GM19328 (cell line): ENCODE measurements at regions not wholly inside any gene's neighbourhood (a gene's known extent, or its start where the extent isn't known, plus 50 kb on each side); places are given as distances from the start of the nearest gene placed in this dataset.

ENCODE experiments used
- ATAC-seq: cut with Tn5 transposase; IDR thresholded peaks from one replicate; pipeline ENCODE4 v1.9.1; 2021; ENCODE audit warnings: mild to moderate bottlenecking, moderate library complexity; ENCODE audit not compliant: unreplicated experiment

DNA sequence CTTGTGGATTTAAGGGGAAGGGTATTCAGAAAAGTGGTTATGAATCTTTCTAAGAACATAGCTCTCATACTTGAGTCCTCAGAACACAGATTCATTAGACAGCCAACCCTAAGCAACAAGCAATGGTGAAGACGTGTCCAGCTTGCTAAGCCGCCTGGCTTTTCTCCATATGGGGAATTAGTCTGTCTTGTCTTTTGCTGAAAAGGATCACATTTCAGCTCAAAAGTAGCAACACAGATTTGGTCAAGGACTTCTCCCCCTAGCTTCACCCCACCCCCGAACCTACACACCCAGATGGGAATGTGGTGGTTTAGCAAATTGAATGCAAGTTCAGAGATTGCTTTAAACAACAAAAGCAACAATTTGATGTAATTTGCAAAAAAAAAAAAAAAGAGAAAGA is 103.3 kb upstream of the RASGEF1B start:
- ATAC-seq = no peak

DNA sequence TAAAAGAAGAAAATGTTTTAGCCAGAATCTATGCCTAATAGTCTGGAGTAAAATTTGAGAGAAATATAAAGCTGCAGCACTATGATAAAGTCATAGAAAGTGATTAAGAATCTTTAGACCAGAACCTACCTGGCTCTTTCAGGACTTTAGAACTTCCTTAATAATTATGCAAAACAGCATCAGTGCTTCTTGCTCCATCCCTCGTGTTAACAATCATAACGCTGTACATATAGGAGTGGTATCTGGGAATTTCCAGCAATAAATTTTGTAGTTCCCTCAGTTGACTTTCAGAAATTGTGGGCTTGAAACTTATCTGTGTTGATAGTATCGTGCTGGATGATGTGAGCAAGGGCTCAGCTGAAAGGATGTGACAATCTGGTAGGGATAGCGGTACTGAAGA is 102.1 kb upstream of the RASGEF1B start:
- no peak for ATAC-seq

DNA sequence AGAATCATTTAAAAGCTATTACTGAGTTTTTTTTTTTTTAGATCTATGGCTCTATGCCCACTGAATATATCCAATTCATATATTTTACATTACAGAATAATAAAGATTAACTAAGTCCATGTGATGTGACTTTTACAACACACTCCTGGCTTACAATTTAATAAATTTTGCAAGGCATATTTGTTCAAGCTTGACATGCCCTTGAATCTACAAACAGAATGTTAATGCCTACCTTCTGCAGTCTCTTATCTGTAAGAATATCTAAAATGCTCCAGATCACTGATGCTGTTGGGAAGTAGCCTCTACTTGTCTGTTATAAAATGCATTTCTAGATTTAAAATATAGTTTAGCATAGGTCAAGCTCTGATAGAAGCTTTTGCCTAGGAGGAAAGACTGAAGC is 100.7 kb upstream of the RASGEF1B start:
- ATAC-seq = no peak

DNA sequence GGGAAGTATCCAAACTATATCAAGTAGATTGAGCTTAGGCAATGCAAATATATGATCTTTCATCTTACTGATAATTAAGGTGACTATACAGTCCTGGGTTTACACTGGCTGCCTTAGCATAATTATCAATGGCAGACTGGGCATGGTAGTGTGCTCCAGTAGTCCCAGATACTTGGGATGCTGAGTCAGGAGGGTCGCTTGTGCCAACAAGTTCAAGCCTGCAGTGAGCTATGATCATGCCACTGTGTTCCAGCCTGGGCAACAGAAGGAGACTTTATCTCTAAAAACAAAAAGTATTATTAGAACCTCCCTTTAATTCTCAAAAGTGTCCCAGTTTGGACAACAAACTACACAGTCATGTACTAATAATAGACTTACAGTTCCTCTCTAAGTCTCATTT is 99.4 kb upstream of the RASGEF1B start:
- ATAC-seq = no peak

DNA sequence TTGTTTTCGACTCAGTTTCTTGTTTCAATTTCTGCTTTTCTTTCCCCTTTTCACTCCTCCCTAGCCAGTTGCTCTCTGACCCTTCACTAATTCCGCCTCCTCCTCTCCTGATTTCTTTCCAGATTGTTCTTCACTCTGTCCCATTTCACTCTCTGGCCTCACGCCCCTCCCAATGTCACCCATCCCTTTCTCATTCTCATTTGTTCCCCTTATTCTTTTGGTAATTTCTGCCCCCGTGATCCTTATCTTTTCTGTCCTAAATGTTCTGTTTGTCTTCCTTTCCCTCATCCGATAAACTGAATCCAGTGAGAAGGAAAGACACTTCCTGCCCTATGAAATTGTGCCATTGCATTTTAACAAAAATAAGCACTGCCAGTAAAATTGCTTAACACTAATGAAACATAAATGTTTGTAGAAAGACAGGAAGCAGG is 94.5 kb upstream of the RASGEF1B start:
- ATAC-seq = no peak

DNA sequence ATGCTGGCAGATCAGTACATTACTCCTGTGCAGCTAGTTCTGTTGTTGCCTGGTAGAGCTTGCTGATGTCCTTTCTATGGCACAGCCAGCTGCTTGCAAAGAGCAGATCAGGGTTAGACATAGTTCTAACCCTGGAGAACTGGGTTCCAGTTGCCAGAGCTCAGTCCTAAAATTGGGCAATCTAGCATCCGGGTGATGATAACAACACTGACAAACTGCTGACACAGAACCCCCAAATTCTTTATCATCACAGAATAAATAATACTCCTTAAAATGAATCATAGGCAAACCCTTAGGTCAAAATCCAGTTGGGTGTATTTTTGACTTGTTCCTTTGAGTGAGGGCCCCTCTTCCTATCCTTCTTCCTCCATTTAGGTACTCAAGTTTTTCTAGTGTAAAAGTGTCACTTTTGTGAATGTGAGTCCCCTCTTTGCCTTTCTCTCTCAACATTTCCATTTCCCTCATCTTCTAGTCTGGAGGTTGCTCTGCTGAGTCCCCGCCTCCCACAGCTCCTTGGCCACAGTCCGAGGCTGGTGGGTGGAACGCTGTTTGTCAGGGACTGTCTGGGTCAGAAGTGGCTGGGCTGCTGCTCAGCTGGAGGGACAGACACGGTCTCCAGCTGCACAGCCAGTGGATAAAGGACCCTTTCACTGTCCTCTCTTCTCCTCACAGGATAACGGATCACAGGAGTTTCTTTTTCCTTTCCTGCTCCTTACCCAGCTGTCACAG is 93.6 kb upstream of the RASGEF1B start:
- ATAC-seq = no peak

DNA sequence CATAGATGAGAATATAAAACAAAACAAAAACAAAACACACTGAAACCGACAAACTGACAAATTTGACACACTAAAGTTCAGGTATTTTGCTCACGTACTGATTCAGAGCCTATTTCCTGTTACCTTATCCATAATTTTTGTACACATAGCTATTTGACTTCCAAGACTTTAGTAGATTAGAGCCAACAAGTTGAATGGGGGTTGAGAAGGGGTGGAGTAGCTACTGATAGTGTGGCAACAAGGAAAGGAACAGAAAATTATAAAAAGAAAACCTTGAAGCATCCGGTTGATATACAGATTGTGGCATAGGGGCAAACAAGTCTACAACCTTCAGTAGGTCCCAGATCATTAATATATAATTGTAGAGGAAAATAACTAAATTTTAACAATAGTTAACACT is 92.3 kb upstream of the RASGEF1B start:
- no peak for ATAC-seq

DNA sequence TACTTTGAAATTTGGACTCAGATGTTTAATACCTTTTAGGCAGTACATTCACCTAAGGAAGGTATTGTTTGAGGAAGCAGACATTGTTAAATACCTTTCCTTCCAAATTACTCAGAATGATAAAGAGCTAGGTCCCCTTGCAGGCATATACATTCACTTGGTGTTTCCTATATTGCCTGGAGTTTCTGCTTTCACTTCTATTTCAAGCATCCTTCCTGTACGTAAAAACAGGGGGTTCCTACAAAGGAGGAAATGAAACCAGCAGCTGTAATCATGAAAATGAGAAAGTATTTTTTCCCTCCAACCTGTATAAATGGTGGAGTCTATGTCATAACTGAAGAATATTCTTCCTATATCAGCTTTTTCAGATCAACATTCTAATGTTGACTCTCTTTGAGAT is 90.4 kb upstream of the RASGEF1B start:
- ATAC-seq = peak; percentile 91

DNA sequence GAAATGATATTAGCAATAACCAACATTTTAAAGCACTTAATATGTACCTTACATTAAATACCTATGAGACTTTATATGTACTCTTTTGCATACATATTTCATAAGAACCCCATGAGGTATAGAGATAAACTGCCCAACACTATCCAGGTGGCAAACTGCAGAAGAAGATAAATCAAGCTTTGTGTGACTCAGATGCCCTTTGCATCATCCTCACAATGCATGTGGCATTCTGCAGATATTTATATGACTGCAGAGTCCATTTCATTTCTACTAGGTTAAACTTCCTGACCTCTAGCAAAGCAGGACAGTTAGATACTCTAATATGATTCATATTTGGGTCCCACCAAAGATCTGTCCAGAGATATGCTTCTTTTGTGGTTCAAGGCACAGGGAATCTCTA is 85.6 kb upstream of the RASGEF1B start:
- ATAC-seq = no peak

DNA sequence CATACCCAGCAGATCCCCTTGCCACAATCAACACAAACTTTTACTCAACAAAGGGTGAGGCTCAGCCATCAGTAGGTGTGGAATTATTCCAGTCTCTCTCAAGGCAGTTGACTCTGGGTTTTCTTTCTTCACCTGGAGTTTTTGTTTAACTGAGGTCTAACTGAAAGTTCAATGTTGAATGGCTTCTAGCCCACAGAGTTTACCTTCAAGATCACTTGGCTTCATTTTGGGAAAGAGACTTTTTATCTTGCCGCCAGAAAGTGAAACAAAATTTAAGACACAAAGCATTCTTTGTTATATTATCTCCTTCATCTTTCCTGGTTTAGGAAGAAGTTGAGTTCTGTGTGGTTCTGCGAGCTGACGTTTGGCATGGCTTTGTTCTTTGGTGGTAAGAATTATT is 83.8 kb upstream of the RASGEF1B start:
- ATAC-seq = no peak

DNA sequence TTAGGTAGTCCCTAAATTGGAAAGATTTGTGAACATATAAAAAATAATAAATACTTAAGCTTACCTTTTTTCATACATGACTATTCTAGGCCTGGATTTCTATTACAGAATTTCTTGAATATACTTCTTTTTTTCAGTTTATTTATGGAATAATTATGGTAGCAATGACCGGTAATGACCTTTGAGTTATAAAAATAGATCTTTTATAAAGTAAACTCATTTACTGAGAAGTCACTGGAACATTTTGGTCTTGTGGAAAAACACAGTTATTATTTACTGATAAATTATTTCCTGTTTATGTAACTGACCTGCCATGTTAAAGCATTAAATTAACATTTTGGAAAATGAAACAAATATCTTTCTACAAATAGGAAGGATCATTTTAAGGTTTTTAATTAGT is 80.4 kb upstream of the RASGEF1B start:
- ATAC-seq = no peak

DNA sequence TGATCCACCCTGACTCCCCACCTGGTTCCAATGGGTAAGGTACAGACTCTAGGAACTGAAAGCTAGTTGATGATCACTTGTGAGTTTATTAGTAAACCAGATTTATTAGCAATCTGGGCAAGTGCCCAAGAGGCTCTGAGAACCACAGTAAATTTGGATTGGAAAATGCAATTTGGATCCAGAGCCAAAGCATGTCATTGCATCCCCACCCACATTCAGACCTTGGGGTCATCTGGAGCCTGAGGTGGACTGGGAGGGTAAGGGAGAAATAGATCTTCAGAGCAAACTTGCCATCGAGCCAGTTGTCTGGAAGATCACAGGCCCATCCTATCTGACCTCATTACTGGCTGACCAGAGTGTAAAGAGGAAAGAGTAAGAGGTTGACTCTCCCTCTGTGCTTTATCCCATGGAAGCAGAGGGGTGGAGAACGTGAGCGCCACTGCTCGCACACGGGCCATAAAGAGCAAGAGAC is 78.7 kb upstream of the RASGEF1B start:
- ATAC-seq = no peak

DNA sequence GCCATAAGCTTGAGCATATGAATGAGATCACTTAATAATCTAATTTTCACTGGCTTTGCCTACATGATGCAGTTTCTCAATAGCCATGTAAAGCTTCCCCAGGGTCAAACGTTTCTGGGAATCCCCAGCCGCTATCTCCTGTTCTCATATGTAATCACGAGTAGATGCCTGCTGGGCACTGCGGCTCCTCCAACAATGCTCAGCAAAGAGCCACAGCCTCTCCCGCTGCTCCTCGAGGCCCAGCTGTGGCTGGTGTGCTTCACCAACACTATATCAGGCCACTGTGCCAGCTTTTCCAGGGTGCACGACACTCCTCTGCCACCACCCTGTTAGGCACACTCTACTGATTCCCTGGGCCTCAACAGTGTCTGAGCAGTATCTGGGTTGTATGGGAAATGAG is 78.3 kb upstream of the RASGEF1B start:
- ATAC-seq = no peak

DNA sequence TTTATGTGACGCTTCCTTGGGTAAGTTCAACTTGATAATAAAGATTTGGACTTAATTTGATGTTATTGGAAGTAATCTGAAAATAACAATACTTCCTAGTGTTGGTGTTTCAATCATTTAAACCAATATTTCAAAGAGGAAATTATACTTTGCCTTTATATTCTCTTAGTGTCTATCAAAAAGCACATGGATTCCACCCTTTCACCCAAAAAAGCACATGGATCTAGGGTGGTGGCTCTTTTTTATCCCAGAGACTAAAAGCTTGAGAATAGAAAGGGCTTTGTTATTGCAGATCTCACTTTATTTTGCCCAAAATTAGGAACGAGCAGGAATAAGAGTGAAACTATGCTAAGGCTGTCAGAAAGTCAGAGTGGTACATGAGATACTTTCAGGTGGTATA is 75.1 kb upstream of the RASGEF1B start:
- no peak for ATAC-seq

DNA sequence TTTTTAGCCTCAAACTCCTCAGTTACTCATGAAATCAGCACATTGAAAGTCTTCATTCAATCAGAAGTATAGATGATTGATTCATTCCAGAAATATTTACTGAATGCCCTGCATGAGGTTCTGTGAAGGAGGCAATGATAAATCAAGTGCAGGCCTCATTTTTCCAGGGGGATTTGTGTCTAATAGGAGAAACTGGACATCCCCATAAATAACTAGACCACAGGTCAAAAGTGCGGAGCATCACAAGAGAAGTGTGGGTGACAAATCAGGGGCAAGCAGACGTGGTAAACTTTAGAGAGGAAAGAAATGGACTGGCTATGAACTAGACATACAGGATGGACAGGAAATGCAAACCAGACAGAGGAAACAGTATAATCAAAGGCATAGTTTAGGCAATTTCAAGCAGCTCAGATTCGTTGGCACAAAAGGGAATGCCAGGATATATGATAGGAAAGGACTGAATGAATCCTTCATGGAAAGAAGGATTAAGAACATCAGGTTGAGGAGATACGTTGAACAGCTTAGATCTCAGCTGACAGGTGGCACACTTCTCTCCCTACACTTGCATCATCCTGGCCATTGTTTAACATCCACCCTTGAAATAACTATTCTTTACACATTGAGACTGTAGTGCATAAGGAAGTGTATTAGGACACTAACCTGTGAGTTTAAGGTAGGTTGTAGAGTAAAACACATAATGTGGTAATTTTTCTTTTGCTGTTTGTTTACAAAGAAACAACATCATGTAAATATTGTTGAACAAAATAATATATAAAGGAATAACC is 69.6 kb upstream of the RASGEF1B start:
- no peak for ATAC-seq

DNA sequence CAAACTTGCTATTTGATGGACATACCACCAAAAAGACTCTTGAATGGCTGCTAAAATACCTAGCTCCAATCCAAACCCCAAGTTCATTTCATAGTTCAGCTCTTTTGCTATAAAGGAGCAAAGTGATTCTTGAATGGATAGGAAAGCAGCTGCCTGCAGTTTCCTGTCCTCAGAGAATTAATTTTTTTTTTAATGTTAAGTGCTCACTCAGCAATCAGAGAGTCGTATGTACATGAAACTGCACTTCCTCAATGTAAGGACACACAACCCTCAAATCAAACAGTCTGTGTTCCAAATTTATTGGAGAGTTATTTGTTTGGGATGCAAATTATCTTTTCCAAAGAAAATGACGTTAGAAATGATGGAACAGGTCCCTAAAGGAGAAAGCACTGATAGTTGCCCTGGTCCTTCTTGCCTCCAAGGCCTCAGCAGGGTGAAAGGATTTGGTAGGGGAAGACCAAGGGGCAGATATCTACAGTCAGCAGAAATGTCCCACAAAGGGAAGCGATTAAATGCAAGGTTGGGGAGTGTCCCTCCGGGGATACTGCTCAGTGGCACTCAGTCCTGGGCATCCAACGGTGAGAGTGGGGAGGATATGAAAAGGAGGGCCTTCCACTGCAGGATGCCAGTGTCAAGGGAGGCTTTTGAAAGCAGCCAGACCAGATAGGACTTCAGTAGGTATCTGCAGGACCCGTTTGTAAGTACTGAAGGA is 67.2 kb upstream of the RASGEF1B start:
- ATAC-seq = no peak

DNA sequence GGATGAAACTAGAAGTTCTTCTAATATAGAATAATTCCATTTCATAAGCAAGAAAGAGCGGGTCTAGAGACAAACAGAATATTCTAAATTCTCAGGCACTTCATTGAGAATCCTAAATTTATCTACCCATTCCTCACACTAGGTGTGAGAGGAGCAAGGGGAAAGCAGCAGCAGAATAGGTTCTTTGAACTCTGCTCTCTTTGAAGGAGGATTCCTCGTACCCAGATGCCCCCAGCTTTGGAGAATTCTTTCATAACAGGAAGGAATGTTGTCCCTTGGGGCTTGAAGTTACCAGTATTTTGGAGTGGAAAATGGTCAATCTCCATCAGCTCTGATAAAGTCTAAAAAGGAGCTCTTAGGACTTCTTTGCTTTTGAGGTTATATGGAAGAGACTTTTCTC is 59.7 kb upstream of the RASGEF1B start:
- ATAC-seq = no peak

DNA sequence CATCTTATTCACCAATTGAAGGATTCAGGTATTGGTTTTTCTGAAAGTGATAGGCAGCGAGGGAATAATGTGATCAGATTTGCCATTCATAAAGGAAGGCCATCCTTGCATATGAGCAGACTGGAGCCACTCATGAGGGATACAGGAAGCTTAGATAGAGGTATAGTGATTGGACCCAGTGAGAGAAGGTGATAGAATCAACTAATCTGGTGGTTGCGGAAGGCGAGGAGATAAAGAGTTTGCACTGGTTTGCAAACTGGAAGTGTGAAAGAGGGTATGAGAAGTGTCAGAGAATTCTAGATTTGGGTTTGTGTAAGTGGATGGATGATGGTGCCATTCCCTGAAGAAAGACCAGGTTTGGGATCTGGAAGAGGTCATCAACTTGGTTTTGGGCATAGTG is 57.3 kb upstream of the RASGEF1B start:
- no peak for ATAC-seq

DNA sequence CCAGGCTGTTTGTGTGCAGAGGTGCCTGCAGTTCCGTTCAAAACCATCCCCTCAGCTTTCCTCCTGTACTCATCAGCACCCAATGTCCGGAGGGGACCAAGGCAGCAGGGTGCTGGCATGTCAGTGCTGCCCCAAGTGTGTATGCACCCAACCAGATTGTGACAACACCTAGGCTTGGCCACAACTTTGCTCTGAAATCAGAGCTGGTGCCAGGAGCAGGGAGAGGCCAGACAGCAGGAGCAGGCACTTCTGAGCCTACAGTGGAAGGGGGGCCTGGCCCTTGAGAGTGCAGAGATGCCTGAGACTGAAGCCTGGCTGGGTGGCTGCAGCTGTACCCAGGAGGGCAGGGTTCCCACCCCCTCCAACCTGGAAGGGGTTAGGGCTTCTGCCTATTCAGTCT is 56.5 kb upstream of the RASGEF1B start:
- ATAC-seq = no peak

DNA sequence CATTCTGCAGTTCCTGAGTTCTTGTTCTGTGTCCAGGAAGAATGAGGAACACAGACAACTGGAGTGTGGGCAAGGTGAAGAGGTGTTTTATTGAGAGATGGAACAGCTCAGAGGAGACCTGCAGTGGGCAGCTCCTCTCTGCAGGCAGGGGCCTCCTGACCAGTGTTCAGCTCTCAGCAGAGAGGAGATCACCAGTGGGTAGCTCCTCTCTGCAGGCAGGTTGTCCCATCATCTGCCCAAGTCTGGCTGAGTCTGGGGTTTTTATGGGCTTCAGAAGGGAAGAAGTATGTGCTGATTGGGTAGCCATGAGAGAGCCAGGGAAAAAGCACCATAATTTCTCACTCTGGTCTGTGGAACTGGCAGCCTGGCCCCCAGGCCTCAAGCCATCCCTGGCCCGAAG is 56.0 kb upstream of the RASGEF1B start:
- ATAC-seq = no peak

DNA sequence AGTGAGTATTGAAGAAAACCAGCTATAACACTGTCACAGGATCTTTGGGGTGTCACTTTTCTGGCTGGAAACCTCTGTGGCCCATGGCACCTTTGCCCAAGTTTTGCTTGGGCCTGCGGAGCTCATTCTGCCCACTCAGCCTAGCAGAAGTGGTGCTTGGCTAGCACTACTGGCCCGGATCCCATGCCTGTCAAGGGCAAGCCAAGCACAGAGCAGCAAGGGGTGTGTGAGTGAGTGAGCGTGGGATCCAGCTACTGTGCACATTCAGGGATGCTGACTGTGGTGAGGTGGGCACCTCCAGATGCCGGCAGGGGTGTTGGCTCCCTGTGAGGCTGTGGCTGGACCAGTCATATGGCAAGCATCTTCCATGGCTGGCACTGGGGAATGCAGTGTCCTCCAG is 55.4 kb upstream of the RASGEF1B start:
- ATAC-seq = no peak

DNA sequence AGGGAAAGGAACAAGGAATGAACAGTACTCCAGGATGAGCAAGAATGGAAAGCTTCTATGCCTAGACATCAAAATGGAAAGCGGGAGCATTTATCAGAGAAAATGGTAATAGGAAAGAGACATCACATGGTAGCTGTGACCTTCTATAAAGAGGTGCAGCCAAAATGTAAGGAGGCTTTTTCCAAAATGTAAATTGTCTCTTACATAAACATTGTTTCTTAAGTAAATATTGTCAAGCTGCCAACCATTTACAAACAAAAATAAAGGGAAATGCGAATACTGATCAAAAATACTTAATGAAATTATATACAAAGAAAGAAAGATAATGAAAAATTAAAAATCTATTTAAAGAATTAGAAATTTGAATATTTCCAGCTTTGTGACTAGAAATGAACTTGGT is 55.0 kb upstream of the RASGEF1B start:
- no peak for ATAC-seq
